Heart right ventricle (tissue), 16 donors: ENCODE measurements at regions not wholly inside any gene's neighbourhood (a gene's known extent, or its start where the extent isn't known, plus 50 kb on each side); places are given as distances from the start of the nearest gene placed in this dataset.

Experiments used
- ATAC-seq, 8 donors: fragments of 200-7000 bp; cut with Tn5 transposase; one replicate each; pipeline ENCODE4 v1.9.1; 2020; ENCODE audit warnings: mild to moderate bottlenecking in 8 of 8, moderate library complexity in 8 of 8, moderate number of reproducible peaks in 1 of 8
- DNase-seq, 2 donors: peaks; one replicate each; pipeline ENCODE4 v3.0.0-alpha.2; 2020
- H3K27ac ChIP-seq, 10 donors: fragments of 200-600 bp; sonication (generic) in 2 of 10; one replicate each; pipeline versions ENCODE4 v1.5.0 to v1.8.0; 2020 to 2022; ENCODE audit warnings: mild to moderate bottlenecking in 3 of 10
- H3K27me3 ChIP-seq, 7 donors: fragments of 200-600 bp; one replicate each; pipeline ENCODE4 v1.8.0; 2021 to 2022; ENCODE audit warnings: mild to moderate bottlenecking in 2 of 7
- H3K36me3 ChIP-seq, 9 donors: fragments of 200-600 bp; sonication (generic) in 1 of 9; one replicate each; pipeline versions ENCODE4 v1.5.0 to v1.8.0; 2020 to 2022; ENCODE audit warnings: mild to moderate bottlenecking in 2 of 9
- H3K4me1 ChIP-seq, 9 donors: fragments of 200-600 bp; sonication (generic) in 1 of 9; one replicate each; pipeline versions ENCODE4 v1.5.0 to v1.8.0; 2020 to 2022; ENCODE audit warnings: mild to moderate bottlenecking in 4 of 9
- H3K4me3 ChIP-seq, 10 donors: fragments of 200-600 bp; sonication (generic) in 2 of 10; one replicate each; pipeline versions ENCODE4 v1.5.0 to v1.8.0; 2020 to 2022; ENCODE audit warnings: mild to moderate bottlenecking in 7 of 10, moderate library complexity in 2 of 10
- H3K9me3 ChIP-seq, 11 donors: fragments of 200-600 bp in 10 of 11; sonication (generic) in 2 of 11; one replicate each; pipeline versions ENCODE4 v1.5.0 to v1.8.0; 2013 to 2022; ENCODE audit warnings: mild to moderate bottlenecking in 2 of 11, control low read depth in 1 of 11, moderate library complexity in 1 of 11
- WGBS, 2 donors: extraction: QIAGEN DNeasy Blood & Tissue Kit; methylation state at CpG; one replicate each; pipeline ENCODE4 v1.1.7; 2013; ENCODE audit warnings: inconsistent platforms in 1 of 2; 5-methylcytosine and 5-hydroxymethylcytosine counted together
- intact Hi-C, 10 donors: fragments of 100-400 bp; cut with DNase I; formaldehyde crosslinking; loops; one replicate each; pipeline versions ENCODE4 v1.11.1 to v1.14.2; 2022
- TF ChIP-seq, protein P1 (sequence below), 9 donors: fragments of 200-600 bp; sonication (generic) in 2 of 9; IDR thresholded peaks; one replicate each; pipeline versions ENCODE4 v1.5.0 to v1.8.0; 2021 to 2022; ENCODE audit warnings: antibody characterized with exemption in 9 of 9, mild to moderate bottlenecking in 5 of 9, moderate library complexity in 1 of 9
- donor health status: Arrhythmogenic right ventricular cardiomyopathy.
- donor health status: ischemic (EF 13 %, LVEDD 7.1; RV severe dilation, severe dysfunction).
- donor health status: healthy with polysubstance abuse.
- donor health status: DM: no; HTN: yes; CAD: no.
- donor health status: DM: no; HTN: no; CAD: no.
- donor health status: ischemic (EF 25% LVEDD 6.9; RV normal size, moderate dysfunction).
- donor health status: ischemic (EF 25% LVEDD 5.7; RV mildly dilated, moderate dysfunction).
- donor health status: healthy.
- donor health status: DM: yes; HTN: yes; CAD: no.
- donor health status: Ischemic cardiomyopathy.
- donor health status: ischemic (EF 35%, LVEDD 5.7; RV mildly dilated, moderate dysfunction).
- donor health status: nonischemic (EF 11% LVEDD 7.7; RV severe dilation, severe dysfunction).
- donor health status: DM: yes; HTN: yes; CAD: no.
- donor health status: PGD.
- donor health status: ischemic (EF 29% LVEDD 5.4; RV normal size, mild dysfunction).
- donor health status: nonischemic (EF 23%, LVEDD 6.1; RV moderate dilation, normal function).

- Histone ChIP-seq H3K36me3 (no peaks in the 10 kb centered on the region), H3K27me3 (no peaks in the 10 kb centered on the region), H3K9me3 (no peaks in the 10 kb centered on the region), H3K4me1 (peaks cover 0 to 8% (median 0%) of the 10 kb centered on the region in 9 donors), H3K4me3 (no peak overlapping the region), H3K27ac (no peak overlapping the region)
- DNase-seq (no peak), ATAC-seq (peak in 1 of 8 donors; percentile 38)
- intact Hi-C loops: no loop called here
- TF ChIP-seq, protein P1, sequence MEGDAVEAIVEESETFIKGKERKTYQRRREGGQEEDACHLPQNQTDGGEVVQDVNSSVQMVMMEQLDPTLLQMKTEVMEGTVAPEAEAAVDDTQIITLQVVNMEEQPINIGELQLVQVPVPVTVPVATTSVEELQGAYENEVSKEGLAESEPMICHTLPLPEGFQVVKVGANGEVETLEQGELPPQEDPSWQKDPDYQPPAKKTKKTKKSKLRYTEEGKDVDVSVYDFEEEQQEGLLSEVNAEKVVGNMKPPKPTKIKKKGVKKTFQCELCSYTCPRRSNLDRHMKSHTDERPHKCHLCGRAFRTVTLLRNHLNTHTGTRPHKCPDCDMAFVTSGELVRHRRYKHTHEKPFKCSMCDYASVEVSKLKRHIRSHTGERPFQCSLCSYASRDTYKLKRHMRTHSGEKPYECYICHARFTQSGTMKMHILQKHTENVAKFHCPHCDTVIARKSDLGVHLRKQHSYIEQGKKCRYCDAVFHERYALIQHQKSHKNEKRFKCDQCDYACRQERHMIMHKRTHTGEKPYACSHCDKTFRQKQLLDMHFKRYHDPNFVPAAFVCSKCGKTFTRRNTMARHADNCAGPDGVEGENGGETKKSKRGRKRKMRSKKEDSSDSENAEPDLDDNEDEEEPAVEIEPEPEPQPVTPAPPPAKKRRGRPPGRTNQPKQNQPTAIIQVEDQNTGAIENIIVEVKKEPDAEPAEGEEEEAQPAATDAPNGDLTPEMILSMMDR (IDR thresholded peaks at IDR 0.05): no peak
- 78 to 80% methylated on average over 2 of the region's 2 CpGs for WGBS, 2 donors
These were observed 54.5 kb upstream of the RAP1A start for GRCh38 chr1:111565079-111565478.

GRCh38 chr1:111565968-111566367, 53.6 kb upstream of the RAP1A start:
- TF ChIP-seq, protein P1 (IDR thresholded peaks at IDR 0.05): no peak
- no peaks in the 10 kb centered on the region for H3K27me3 ChIP-seq
- H3K27ac ChIP-seq: no peak overlapping the region
- H3K36me3 ChIP-seq: no peaks in the 10 kb centered on the region
- ATAC-seq: no peak
- H3K4me1 ChIP-seq: peaks cover 0 to 8% (median 0%) of the 10 kb centered on the region in 9 donors
- no peaks in the 10 kb centered on the region for H3K9me3 ChIP-seq
- WGBS, 2 donors: 92 to 96% methylated on average over 5 of the region's 5 CpGs
- no peak for DNase-seq
- no peak overlapping the region for H3K4me3 ChIP-seq
- intact Hi-C loops: no loop called here

- intact Hi-C loops: no loop called here
- no peaks in the 10 kb centered on the region for H3K27me3 ChIP-seq
- DNase-seq (no peak), ATAC-seq (no peak)
- H3K4me3 ChIP-seq: no peak overlapping the region
- peaks cover 0 to 15% (median 5%) of the 10 kb centered on the region in 9 donors for H3K4me1 ChIP-seq
- TF ChIP-seq, protein P1 (IDR thresholded peaks at IDR 0.05): no peak
- no peak overlapping the region for H3K27ac ChIP-seq
- no peaks in the 10 kb centered on the region for H3K36me3 ChIP-seq
- H3K9me3 ChIP-seq: no peaks in the 10 kb centered on the region
- 65 to 70% methylated on average over 2 of the region's 2 CpGs for WGBS, 2 donors
These were observed 51.4 kb upstream of the RAP1A start for GRCh38 chr1:111568160-111568647.
